HG02852 (cell line): ENCODE measurements at regions not wholly inside any gene's neighbourhood (a gene's known extent, or its start where the extent isn't known, plus 50 kb on each side); places are given as distances from the start of the nearest gene placed in this dataset.
"Not testable (repeated sequence)": the region's sequence is repeated elsewhere in the genome, so short reads cannot be mapped to it uniquely, and the experiment has no call there.

Experiments
- ATAC-seq: cut with Tn5 transposase; IDR thresholded peaks from one replicate; pipeline ENCODE4 v1.9.1; 2021; ENCODE audit warnings: mild to moderate bottlenecking, moderate library complexity; ENCODE audit not compliant: unreplicated experiment

- not testable (repeated sequence) for ATAC-seq
Observed at GRCh38 chr17:53208935-53209334, 613.8 kb upstream of the KIF2B start.

- ATAC-seq = no peak
Observed at GRCh38 chr17:53193044-53193443, 629.7 kb upstream of the KIF2B start.

GRCh38 chr17:53191878-53192277 lies 630.8 kb upstream of the KIF2B start:
- no peak for ATAC-seq

GRCh38 chr17:53186001-53186400 lies 636.7 kb upstream of the KIF2B start:
- no peak for ATAC-seq

- no peak for ATAC-seq
Observed at GRCh38 chr17:53176629-53177028, 646.1 kb upstream of the KIF2B start.

GRCh38 chr17:53168413-53168812 lies 654.3 kb upstream of the KIF2B start:
- no peak for ATAC-seq

- ATAC-seq = no peak
Observed at GRCh38 chr17:53166731-53167130, 656.0 kb upstream of the KIF2B start.

GRCh38 chr17:53150101-53150698 lies 672.5 kb upstream of the KIF2B start:
- no peak for ATAC-seq

- no peak for ATAC-seq
Observed at GRCh38 chr17:53149316-53149715, 673.4 kb upstream of the KIF2B start.

GRCh38 chr17:53148058-53148457 lies 674.7 kb upstream of the KIF2B start:
- no peak for ATAC-seq

GRCh38 chr17:53142890-53143289 lies 679.8 kb upstream of the KIF2B start:
- no peak for ATAC-seq

- no peak for ATAC-seq
Observed at GRCh38 chr17:53141731-53142130, 681.0 kb upstream of the KIF2B start.

GRCh38 chr17:53141280-53141679 lies 681.4 kb upstream of the KIF2B start:
- ATAC-seq = no peak

- ATAC-seq = no peak
Observed at GRCh38 chr17:53137869-53138268, 684.9 kb upstream of the KIF2B start.

- ATAC-seq = no peak
Observed at GRCh38 chr17:53135969-53136368, 686.8 kb upstream of the KIF2B start.

- no peak for ATAC-seq
Observed at GRCh38 chr17:53134548-53134947, 688.2 kb upstream of the KIF2B start.

- no peak for ATAC-seq
Observed at GRCh38 chr17:53133876-53134275, 688.9 kb upstream of the KIF2B start.

GRCh38 chr17:53129863-53130262 lies 692.9 kb upstream of the KIF2B start:
- ATAC-seq = no peak

- no peak for ATAC-seq
Observed at GRCh38 chr17:53127331-53127730, 695.4 kb upstream of the KIF2B start.

- no peak for ATAC-seq
Observed at GRCh38 chr17:53122966-53123365, 699.8 kb upstream of the KIF2B start.

- ATAC-seq = no peak
Observed at GRCh38 chr17:53119773-53120172, 703.0 kb upstream of the KIF2B start.

GRCh38 chr17:53118948-53119347 lies 703.8 kb upstream of the KIF2B start:
- no peak for ATAC-seq

GRCh38 chr17:53106886-53107285 lies 715.8 kb upstream of the KIF2B start:
- ATAC-seq = no peak
